Fibroblast of mammary gland (primary cell): ENCODE measurements at regions not wholly inside any gene's neighbourhood (a gene's known extent, or its start where the extent isn't known, plus 50 kb on each side); places are given as distances from the start of the nearest gene placed in this dataset.

Experiments
- DNase-seq: peaks from one replicate; pipeline ENCODE4 v3.0.0-alpha.2; 2010; ENCODE audit warnings: low read depth
- H3K4me3 ChIP-seq: 2 replicates; pipeline ENCODE4 v1.5.1; 2011; ENCODE audit warnings: low read depth, mild to moderate bottlenecking, low read length, moderate library complexity; ENCODE audit not compliant: control insufficient read depth
- CTCF ChIP-seq: conservative IDR thresholded peaks from 2 replicates; pipeline ENCODE4 v1.5.1; 2011; ENCODE audit warnings: low read depth, low read length, inconsistent platforms; ENCODE audit not compliant: control insufficient read depth, insufficient read depth

DNA sequence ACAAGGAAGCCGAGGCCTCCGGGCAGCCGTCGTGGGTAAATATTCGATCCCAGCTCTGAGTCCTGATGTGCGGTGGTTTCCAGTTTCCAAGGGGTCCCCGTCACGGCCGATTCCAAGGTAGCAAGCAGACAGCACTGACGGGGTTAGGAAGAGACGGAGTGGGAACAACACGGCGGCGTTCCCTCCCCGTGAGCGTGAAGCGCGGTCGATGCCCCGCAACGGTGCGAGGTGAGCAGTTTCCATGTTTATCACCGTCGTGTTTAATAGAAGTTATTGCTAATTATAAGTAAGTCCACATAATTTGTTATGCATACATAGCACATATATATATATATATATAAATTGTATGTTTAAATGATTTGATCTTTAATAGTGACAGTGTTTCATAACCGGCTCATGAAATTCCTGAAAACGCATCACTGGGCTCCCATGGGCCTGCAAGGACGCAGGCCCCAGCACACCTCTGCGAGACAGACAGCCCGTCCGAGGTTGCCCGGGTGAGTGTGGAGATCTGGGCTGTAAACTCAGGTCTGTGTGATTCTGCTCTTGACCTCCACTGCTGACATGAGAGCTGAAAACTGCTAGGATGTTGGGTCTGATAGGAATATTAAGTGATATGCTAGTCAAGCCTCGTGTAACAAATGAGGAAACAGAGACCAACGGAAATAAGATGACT lies 243.5 kb upstream of the SALL3 start:
- no peak for DNase-seq
- no peak for TF ChIP-seq CTCF
- H3K4me3 ChIP-seq = no peak overlapping the region

GRCh38 chr18:78737006-78737915 lies 242.4 kb upstream of the SALL3 start:
- no peak for DNase-seq
- H3K4me3 ChIP-seq = no peak overlapping the region
- no peak for TF ChIP-seq CTCF

GRCh38 chr18:78738076-78738690 lies 241.4 kb upstream of the SALL3 start:
- TF ChIP-seq CTCF = no peak
- DNase-seq = no peak
- H3K4me3 ChIP-seq = no peak overlapping the region

- H3K4me3 ChIP-seq = no peak overlapping the region
- TF ChIP-seq CTCF = no peak
- DNase-seq = no peak
Observed at GRCh38 chr18:78739115-78739514, 240.5 kb upstream of the SALL3 start.

DNA sequence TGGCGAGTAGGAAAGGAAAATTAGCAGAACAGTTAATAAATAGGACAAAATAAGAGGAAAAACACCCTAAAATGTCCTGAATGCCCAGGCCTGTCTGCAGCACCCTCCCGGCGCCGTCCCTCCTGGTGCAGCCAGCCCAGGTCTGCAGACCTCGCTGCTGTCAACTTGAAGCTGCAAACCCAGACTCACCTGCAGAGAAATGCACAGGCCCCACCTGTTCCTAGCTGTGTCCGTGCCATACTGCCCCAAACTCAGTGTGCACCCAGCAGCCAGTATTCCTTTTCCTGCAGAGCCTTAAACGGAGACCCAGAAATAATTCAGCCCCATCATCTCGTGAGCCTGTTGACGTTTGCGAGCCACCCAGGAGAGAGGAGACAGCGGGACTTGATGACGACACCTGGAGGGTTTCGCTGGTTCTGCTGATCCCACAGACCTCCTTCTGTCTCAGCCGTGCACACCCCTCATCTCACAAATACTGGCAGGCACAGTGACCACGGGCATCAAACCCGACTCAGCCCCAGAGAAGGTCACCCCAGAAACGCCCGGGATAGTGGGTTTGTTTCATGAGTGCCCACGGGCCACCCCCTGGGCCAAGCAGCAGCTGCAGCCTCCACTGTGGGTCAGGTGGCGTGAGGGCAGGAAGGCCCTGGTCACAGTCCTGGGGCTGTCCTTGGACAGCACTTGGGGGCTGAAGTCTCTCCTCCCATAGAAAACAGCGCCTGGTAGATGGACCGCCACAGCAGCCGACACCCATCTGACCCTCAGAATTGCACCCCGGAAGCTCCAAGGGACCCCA lies 239.5 kb upstream of the SALL3 start:
- no peak for DNase-seq
- no peak for TF ChIP-seq CTCF
- H3K4me3 ChIP-seq = no peak overlapping the region

DNA sequence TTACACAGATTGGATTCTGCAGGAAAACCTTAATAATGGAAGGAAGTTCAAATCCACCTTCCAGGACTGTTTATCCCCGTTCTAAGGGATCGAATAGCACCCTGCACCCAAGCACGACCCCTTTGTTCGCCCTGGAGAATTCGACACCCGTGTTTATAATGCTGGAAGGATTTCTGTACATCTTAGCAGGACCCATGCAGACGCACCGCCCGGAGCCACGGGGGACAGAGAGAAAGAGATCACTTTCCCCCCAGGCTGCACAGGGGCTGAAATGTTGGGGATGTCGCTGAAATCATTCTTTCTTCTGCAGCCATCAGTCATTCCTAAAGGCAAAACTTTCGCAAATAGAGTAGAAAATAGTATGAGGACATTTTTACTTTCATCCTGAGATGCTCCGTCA lies 238.7 kb upstream of the SALL3 start:
- H3K4me3 ChIP-seq = no peak overlapping the region
- DNase-seq = no peak
- no peak for TF ChIP-seq CTCF
